AG04450 (cell line): ENCODE measurements at regions not wholly inside any gene's neighbourhood (a gene's known extent, or its start where the extent isn't known, plus 50 kb on each side); places are given as distances from the start of the nearest gene placed in this dataset.

ENCODE experiments used
- CTCF ChIA-PET: fragments of 300-600, 350-600 bp; formaldehyde crosslinking; extraction: SDS; loops from one replicate; lab custom pipeline; 2022; ENCODE audit warnings: antibody characterized with exemption, inconsistent platforms; lab: Charles Lee
- POLR2A ChIA-PET: fragments of 350-600 bp; formaldehyde crosslinking; extraction: SDS; loops from one replicate; lab custom pipeline; 2021; ENCODE audit warnings: antibody characterized with exemption, inconsistent platforms; lab: Yijun Ruan, JAX
- DNase-seq: peaks from one replicate; pipeline ENCODE4 v3.0.0-alpha.2; 2011; ENCODE audit warnings: low read depth, low spot score
- H3K27ac ChIP-seq: one replicate; pipeline ENCODE4 v1.5.1; 2012; ENCODE audit warnings: low read depth, low read length, control low read depth
- H3K27me3 ChIP-seq: one replicate; pipeline ENCODE4 v1.6.0; 2012; ENCODE audit warnings: low read length; ENCODE audit not compliant: control insufficient read depth, insufficient read depth
- H3K4me3 ChIP-seq: 2 replicates; pipeline ENCODE4 v1.5.1; 2011; ENCODE audit warnings: mild to moderate bottlenecking, low read depth, low read length, control low read depth
- H3K9me3 ChIP-seq: 2 replicates; pipeline ENCODE4 v1.5.1; 2012; ENCODE audit warnings: low read length; ENCODE audit not compliant: control insufficient read depth, insufficient read depth
- CTCF ChIP-seq: IDR thresholded peaks from 2 replicates; pipeline ENCODE4 v1.5.1; 2011; ENCODE audit warnings: low read depth, low read length, control low read depth, inconsistent platforms

GRCh38 chr5:159835548-159835947, 80.7 kb upstream of the ADRA1B start:
- DNase-seq = no peak
- Histone ChIP-seq H3K4me3 (no peak overlapping the region), H3K9me3 (no peaks in the 10 kb centered on the region), H3K27ac (no peak overlapping the region), H3K27me3 (no peaks in the 10 kb centered on the region)
- ChIA-PET CTCF (no interaction called here), POLR2A (no interaction called here)
- TF ChIP-seq CTCF = no peak

GRCh38 chr5:159836691-159837090, 79.6 kb upstream of the ADRA1B start:
- ChIA-PET CTCF (no interaction called here), POLR2A (no interaction called here)
- no peak overlapping the region for H3K27ac ChIP-seq
- no peak for DNase-seq
- no peak for TF ChIP-seq CTCF
- no peak overlapping the region for H3K4me3 ChIP-seq
- H3K9me3 ChIP-seq = no peaks in the 10 kb centered on the region
- H3K27me3 ChIP-seq = peaks cover 2% of the 10 kb centered on the region

DNA sequence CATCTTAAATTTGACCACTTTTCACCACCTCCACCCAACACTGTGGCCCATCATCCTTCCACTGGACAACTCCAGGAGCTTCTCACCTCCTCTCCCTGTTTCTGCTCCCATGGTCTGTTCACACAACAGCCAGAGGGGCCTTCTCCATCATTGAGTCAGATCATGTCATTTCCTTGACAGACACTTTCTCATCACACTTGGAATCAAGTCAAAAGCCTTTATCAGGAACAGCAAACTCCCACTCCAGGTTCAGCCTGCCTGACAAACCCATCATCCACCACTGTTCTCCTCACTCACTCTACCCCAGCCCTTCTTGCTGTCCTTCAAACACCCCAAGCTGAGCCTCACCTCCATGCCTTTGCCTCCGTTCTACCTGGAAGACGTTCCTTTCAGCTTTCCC, 78.4 kb upstream of the ADRA1B start:
- no peak overlapping the region for H3K27ac ChIP-seq
- no peak for DNase-seq
- TF ChIP-seq CTCF = no peak
- peaks cover 2% of the 10 kb centered on the region for H3K27me3 ChIP-seq
- no peaks in the 10 kb centered on the region for H3K9me3 ChIP-seq
- CTCF ChIA-PET = no interaction called here
- POLR2A ChIA-PET = no interaction called here
- H3K4me3 ChIP-seq = no peak overlapping the region

DNA sequence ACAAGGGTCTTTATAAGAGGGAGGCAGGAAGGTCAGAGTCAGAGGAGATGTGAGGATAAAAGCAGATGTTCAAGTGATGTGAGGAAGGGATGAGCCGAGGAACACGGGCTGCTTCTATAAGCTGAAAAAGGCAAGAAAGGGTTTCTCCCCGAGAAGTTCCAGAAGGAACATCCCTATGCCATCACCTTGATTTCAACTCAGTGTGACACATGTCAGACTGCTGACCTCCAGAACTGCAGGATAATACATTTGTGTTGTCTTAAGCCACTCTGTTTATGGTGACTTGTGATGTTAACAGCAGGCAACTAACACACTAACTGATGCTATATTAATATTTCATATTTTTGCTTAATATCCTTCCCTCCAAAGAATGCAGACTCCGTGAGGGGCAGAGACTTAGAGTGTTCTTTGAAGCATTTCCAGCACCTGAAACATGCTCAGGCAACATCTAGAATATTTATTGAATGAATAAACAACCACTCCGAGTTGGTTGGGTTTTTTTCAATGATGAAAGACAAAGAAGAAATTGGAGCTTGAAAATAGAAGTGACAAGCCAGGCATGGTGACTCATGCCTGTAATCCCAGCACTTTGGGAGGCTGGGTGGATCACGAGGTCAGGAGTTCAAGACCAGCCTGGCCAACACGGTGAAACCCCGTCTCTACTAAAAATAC, 77.6 kb upstream of the ADRA1B start:
- ChIA-PET POLR2A (no interaction called here), CTCF (no interaction called here)
- no peak for DNase-seq
- no peak overlapping the region for H3K4me3 ChIP-seq
- TF ChIP-seq CTCF = no peak
- H3K27me3 ChIP-seq = peaks cover 2% of the 10 kb centered on the region
- no peaks in the 10 kb centered on the region for H3K9me3 ChIP-seq
- H3K27ac ChIP-seq = no peak overlapping the region

DNA sequence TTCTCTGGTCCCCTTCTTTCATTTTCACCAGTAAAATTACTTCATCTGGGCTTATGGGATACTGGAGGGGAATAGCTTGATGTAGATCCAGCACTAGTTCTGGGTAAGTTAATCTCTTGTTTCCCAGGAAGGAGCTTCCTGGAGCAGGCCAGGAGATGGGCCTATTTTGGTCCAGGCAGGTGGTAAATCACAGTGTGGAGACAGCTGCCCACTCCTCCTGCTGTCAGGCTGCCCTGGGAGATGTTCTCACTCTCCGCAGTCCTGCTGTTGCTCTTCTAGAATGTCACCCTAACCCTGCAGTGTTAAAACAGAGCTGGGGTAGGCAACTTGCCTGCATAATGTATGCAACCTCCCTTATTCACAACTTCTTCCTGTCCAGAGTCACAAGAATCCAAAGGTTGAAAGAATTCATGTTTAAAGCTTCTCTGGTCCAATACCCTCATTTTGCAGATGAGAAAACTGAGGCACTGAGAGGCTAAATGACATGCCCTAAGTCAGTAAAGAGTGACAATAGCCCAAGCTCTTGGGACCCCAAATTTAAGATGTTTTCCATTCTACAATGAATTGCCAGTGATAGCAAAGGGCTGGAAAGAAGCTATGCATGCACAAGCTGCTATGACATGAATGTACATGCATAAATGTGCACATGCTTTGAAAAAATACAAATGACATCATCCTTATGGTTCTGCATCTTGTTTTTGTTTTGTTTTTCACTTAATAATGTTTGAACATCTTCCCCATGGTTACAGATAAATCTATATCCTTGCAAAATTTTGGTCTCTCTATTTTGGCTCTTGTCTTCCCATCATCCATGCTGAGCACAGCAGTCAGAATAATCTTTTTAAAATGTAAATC, 71.8 kb upstream of the ADRA1B start:
- ChIA-PET POLR2A (no interaction called here), CTCF (interaction anchor here (1.0 kb wide), 1 partner anchor 143 kb away, joined by 3 read pairs; no protein-coding TSS in a partner anchor)
- TF ChIP-seq CTCF = no peak
- no peaks in the 10 kb centered on the region for H3K9me3 ChIP-seq
- H3K27me3 ChIP-seq = peaks cover 2% of the 10 kb centered on the region
- DNase-seq = no peak
- no peak overlapping the region for H3K4me3 ChIP-seq
- no peak overlapping the region for H3K27ac ChIP-seq
